ENCODE measurements at regions not wholly inside any gene's neighbourhood (a gene's known extent, or its start where the extent isn't known, plus 50 kb on each side); places are given as distances from the start of the nearest gene placed in this dataset.

- no peak for TF ChIP-seq CTCF (IDR thresholded peaks at IDR 0.05)
- TF ChIP-seq POLR2A (IDR thresholded peaks at IDR 0.05): no peak
- TF ChIP-seq EP300 (IDR thresholded peaks at IDR 0.05): no peak
These were observed 168.6 kb downstream of the INHBB start for GRCh38 chr2:120514521-120514920.
